ENCODE measurements at regions not wholly inside any gene's neighbourhood (a gene's known extent, or its start where the extent isn't known, plus 50 kb on each side); places are given as distances from the start of the nearest gene placed in this dataset.

DNA sequence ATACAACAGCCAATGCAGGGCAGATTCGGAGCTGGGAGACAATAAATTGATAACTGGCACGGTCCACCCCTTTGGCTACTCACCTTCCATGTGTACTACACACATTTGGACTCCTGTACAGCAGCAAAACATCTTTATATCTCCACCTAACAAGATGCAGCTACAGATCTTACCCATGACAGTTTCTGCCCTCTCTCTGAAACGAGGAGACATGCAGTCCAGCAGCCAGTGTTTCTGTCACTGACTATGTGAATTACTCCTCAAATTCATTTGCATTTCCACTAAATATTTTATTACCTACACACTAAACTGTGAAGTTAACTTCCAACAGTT is 58.7 kb upstream of the BEGAIN start:
- TF ChIP-seq HDGF (IDR thresholded peaks at IDR 0.05; ENCODE audit: borderline replicate concordance) (no peak), FOXM1 (IDR thresholded peaks at IDR 0.05; ENCODE audit: borderline replicate concordance) (no peak), TARDBP (IDR thresholded peaks at IDR 0.05) (no peak), FOXK2 (IDR thresholded peaks at IDR 0.05) (no peak), BHLHE40 (IDR thresholded peaks at IDR 0.05; ENCODE audit: borderline replicate concordance) (no peak), SUZ12 (IDR thresholded peaks at IDR 0.05) (no peak), ZNF384 (IDR thresholded peaks at IDR 0.05) (no peak)
- TF ChIP-seq, protein P1, sequence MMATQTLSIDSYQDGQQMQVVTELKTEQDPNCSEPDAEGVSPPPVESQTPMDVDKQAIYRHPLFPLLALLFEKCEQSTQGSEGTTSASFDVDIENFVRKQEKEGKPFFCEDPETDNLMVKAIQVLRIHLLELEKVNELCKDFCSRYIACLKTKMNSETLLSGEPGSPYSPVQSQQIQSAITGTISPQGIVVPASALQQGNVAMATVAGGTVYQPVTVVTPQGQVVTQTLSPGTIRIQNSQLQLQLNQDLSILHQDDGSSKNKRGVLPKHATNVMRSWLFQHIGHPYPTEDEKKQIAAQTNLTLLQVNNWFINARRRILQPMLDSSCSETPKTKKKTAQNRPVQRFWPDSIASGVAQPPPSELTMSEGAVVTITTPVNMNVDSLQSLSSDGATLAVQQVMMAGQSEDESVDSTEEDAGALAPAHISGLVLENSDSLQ (IDR thresholded peaks at IDR 0.05), result no peak
